ENCODE measurements at regions not wholly inside any gene's neighbourhood (a gene's known extent, or its start where the extent isn't known, plus 50 kb on each side); places are given as distances from the start of the nearest gene placed in this dataset.

- no peak for DNase-seq
Measured at GRCh38 chr21:23247334-23247733, 2249.1 kb downstream of the NCAM2 start.

GRCh38 chr21:23245255-23245654 is 2247.0 kb downstream of the NCAM2 start:
- DNase-seq = no peak

GRCh38 chr21:23223882-23224281 is 2225.7 kb downstream of the NCAM2 start:
- no peak for DNase-seq

- no peak for DNase-seq
Measured at GRCh38 chr21:23218667-23219066, 2220.5 kb downstream of the NCAM2 start.

- DNase-seq = no peak
Measured at GRCh38 chr21:23217597-23217996, 2219.4 kb downstream of the NCAM2 start.

GRCh38 chr21:23215261-23215660 is 2217.1 kb downstream of the NCAM2 start:
- DNase-seq = no peak
